BJ (cell line): ENCODE measurements at regions not wholly inside any gene's neighbourhood (a gene's known extent, or its start where the extent isn't known, plus 50 kb on each side); places are given as distances from the start of the nearest gene placed in this dataset.

Source experiments
- CTCF ChIA-PET: fragments of 350-600 bp; formaldehyde crosslinking; extraction: SDS; loops from one replicate; lab custom pipeline; 2021; ENCODE audit warnings: antibody characterized with exemption, inconsistent platforms; lab: Yijun Ruan, JAX
- POLR2A ChIA-PET: fragments of 300-600 bp; sonication (Branson Sonifier 250); formaldehyde crosslinking; extraction: SDS; loops from one replicate; lab custom pipeline; 2021; ENCODE audit warnings: antibody characterized with exemption; lab: Charles Lee
- DNase-seq: peaks from one replicate; pipeline ENCODE4 v3.0.0-alpha.2; 2011; ENCODE audit warnings: low read depth
- H3K27me3 ChIP-seq: 2 replicates; pipeline ENCODE4 v1.6.0; 2011; ENCODE audit warnings: low read length; ENCODE audit not compliant: control insufficient read depth, insufficient read depth
- H3K36me3 ChIP-seq: 2 replicates; pipeline ENCODE4 v1.5.1; 2011; ENCODE audit warnings: low read length; ENCODE audit not compliant: control insufficient read depth, insufficient read depth
- H3K4me3 ChIP-seq: 2 replicates; pipeline ENCODE4 v1.5.1; 2011; ENCODE audit warnings: low read depth, mild to moderate bottlenecking, control low read depth, low read length
- TF ChIP-seq, protein P1 (sequence below): IDR thresholded peaks from 2 replicates; pipeline ENCODE4 v1.5.1; 2011; ENCODE audit warnings: low read depth, mild to moderate bottlenecking, control low read depth, inconsistent platforms, low read length, moderate library complexity; ENCODE audit not compliant: insufficient read depth

DNA sequence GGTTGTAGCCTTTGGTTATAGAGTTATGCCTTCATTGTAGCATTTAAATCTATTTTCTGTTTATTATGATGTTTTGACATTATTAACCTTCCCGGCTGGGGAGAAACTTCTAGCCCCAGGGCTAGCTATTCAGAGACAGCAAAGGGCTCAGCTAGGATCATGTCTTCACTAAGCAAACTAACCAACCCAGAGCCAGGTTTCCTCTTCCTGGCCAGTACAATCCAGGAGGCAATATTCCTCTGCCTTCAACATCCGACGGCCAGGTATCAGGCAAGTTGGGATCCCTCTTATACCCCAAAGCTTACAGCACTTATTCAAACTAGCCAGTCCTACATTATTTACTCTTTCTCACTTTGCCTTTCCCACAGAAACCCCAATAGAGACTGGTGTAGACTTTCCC lies 1060.7 kb upstream of the GHITM start:
- CTCF ChIA-PET: interaction anchor here (0.6 to 1.0 kb wide), 2 partner anchors 210 to 611 kb away, joined by 3 read pairs; no protein-coding TSS in a partner anchor

DNA sequence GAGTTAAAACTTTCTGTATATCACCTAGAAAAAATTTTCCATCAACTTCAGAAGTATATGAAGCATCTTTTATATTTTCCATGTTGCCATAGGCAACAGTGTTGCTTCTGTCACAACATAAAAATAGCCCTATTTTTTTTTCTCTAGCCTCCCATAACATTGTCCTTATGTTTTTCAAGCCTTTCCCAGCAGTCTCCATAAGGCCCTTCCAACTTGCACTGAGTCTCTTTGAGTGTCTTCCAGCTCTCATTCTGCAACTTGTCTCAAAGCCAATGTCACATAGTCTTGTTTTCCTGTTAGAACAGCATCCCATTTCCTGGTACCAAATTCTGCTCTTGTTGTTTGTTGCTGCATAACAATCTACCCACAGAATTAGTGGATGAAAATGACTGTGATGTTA lies 1055.5 kb upstream of the GHITM start:
- Histone ChIP-seq H3K4me3 (no peak overlapping the region), H3K27me3 (no peaks in the 10 kb centered on the region), H3K36me3 (no peaks in the 10 kb centered on the region)
- ChIA-PET CTCF (no interaction called here), POLR2A (no interaction called here)
- no peak for DNase-seq
- TF ChIP-seq, protein P1, sequence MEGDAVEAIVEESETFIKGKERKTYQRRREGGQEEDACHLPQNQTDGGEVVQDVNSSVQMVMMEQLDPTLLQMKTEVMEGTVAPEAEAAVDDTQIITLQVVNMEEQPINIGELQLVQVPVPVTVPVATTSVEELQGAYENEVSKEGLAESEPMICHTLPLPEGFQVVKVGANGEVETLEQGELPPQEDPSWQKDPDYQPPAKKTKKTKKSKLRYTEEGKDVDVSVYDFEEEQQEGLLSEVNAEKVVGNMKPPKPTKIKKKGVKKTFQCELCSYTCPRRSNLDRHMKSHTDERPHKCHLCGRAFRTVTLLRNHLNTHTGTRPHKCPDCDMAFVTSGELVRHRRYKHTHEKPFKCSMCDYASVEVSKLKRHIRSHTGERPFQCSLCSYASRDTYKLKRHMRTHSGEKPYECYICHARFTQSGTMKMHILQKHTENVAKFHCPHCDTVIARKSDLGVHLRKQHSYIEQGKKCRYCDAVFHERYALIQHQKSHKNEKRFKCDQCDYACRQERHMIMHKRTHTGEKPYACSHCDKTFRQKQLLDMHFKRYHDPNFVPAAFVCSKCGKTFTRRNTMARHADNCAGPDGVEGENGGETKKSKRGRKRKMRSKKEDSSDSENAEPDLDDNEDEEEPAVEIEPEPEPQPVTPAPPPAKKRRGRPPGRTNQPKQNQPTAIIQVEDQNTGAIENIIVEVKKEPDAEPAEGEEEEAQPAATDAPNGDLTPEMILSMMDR: no peak

More for the DNA sequence above, 1060.7 kb upstream of the GHITM start:
- Histone ChIP-seq H3K27me3 (no peaks in the 10 kb centered on the region; the same call in 1 of the 2 replicates), H3K4me3 (no peak overlapping the region), H3K36me3 (no peaks in the 10 kb centered on the region)
- TF ChIP-seq, protein P1: no peak
- POLR2A ChIA-PET: no interaction called here
- no peak for DNase-seq

DNA sequence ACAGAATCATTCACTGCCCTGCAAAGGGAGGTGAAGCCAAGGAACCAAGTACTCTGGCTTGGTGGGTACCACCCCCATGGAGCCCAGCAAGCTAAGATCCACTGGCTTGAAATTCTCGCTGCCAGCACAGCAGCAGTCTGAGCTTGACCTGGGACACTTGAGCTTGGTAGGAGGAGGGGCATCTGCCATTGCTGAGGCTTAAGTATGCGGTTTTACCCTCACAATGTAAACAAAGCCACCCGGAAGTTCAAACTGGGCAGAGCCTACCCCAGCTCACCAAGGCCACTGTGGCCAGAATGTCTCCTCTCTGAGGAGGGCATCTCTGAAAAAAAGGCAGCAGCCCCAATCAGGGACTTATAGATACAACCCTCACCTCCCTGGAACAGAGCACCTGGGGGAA lies 1050.0 kb upstream of the GHITM start:
- CTCF ChIA-PET: interaction anchor here (0.5 kb wide), 1 partner anchor 46 kb away, joined by 3 read pairs; no protein-coding TSS in a partner anchor

DNA sequence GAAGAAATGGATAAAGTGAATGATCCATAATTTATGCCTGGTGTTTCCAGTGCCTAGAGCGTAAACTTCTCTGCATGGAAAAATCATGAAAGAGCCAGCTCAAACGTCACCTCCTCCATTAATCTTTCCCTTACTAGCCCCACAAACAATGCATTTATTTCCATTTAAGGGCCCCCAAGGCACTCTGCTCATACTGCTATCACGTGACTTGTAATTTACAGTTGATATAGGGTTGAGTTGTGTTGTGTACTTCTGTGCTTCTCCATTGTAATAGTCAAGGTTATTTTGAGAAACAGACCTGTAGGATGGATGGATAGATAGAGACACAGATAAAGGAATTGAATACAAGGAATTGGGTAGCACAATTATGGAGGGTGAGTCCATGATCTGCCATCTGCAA lies 1034.7 kb upstream of the GHITM start:
- Histone ChIP-seq H3K36me3 (no peaks in the 10 kb centered on the region), H3K4me3 (no peak overlapping the region), H3K27me3 (no peaks in the 10 kb centered on the region)
- no peak for DNase-seq
- POLR2A ChIA-PET: no interaction called here
- CTCF ChIA-PET: no interaction called here
- TF ChIP-seq, protein P1: no peak

More for the DNA sequence above, 1050.0 kb upstream of the GHITM start:
- Histone ChIP-seq H3K27me3 (no peaks in the 10 kb centered on the region), H3K4me3 (no peak overlapping the region), H3K36me3 (no peaks in the 10 kb centered on the region)
- DNase-seq: no peak
- TF ChIP-seq, protein P1: no peak
- POLR2A ChIA-PET: no interaction called here

DNA sequence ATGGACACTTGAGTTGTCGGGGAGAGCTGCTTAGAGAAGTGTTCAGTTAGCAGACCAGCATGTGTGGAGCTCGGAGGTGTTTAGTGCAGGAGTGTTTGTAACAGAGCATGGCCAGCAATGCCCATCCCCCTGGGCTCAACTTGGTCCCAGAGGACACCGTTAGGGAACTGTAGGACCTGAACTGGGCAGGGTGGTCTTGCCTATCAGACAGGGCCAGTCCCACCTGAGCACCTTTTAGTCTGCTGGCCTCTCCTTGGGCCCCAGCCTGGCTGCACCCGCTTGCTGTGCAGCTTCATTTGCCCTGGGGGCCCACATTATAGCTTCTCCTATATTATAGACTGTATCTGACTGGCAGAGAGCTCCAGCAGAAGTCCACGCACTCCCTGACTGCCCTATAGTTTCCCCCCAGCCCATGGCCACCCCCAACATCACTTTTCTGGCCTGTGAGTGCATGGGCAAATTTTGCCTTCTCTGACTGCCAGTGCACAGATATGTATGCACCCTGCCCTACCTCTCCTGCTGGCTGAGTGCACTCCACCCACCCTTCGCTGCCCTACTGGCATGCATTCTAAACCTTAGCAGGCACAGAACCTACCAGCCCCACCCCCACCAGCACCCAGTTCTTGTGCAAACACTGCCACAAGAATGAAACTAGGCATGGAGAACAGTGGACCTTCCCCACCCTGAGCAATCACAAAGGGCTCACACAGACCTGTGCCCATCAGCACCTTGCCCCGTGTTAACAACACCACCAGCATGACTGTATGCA lies 1030.6 kb upstream of the GHITM start:
- no peak for DNase-seq

More for the DNA sequence above, 1030.6 kb upstream of the GHITM start:
- no peak overlapping the region for H3K4me3 ChIP-seq
- ChIA-PET POLR2A (no interaction called here), CTCF (no interaction called here)
- H3K36me3 ChIP-seq: no peaks in the 10 kb centered on the region
- TF ChIP-seq, protein P1: no peak
- no peaks in the 10 kb centered on the region for H3K27me3 ChIP-seq
